ENCODE measurements at regions not wholly inside any gene's neighbourhood (a gene's known extent, or its start where the extent isn't known, plus 50 kb on each side); places are given as distances from the start of the nearest gene placed in this dataset.

DNA sequence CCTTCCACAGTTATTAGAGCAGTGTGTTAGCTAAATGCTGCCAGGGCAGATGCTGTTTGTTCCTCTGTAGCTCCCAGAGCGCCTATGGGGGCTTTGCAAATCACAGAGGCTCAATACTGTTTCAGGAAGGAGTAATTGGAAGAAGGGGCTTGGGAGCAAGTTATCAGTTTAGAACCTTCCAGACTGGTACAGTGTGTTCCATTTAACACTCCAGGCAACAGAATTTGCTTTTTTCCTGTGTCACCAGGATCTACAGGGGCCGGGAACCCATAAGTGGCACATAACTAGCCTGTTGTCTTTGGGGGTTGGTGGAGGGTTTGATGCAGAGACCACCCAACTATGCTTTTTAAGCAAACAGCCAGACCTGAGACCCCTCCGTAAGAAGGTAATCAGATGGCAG lies 307.3 kb upstream of the KCNN2 start:
- TF ChIP-seq, protein P1, sequence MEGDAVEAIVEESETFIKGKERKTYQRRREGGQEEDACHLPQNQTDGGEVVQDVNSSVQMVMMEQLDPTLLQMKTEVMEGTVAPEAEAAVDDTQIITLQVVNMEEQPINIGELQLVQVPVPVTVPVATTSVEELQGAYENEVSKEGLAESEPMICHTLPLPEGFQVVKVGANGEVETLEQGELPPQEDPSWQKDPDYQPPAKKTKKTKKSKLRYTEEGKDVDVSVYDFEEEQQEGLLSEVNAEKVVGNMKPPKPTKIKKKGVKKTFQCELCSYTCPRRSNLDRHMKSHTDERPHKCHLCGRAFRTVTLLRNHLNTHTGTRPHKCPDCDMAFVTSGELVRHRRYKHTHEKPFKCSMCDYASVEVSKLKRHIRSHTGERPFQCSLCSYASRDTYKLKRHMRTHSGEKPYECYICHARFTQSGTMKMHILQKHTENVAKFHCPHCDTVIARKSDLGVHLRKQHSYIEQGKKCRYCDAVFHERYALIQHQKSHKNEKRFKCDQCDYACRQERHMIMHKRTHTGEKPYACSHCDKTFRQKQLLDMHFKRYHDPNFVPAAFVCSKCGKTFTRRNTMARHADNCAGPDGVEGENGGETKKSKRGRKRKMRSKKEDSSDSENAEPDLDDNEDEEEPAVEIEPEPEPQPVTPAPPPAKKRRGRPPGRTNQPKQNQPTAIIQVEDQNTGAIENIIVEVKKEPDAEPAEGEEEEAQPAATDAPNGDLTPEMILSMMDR (IDR thresholded peaks at IDR 0.05), result no peak
- TF ChIP-seq POLR2A (IDR thresholded peaks at IDR 0.05), result no peak

All from tibial nerve (tissue), 3 donors.